H1 (cell line): ENCODE measurements at regions not wholly inside any gene's neighbourhood (a gene's known extent, or its start where the extent isn't known, plus 50 kb on each side); places are given as distances from the start of the nearest gene placed in this dataset.
A peak's percentile ranks its signal among the peaks of the same experiment; 100 is the strongest.

Experiments
- CTCF ChIA-PET: fragments of 300-600 bp; sonication (Branson Sonifier 250); formaldehyde crosslinking; loops from one replicate; lab custom pipeline; 2021; ENCODE audit not compliant: partially characterized antibody; lab: Charles Lee
- POLR2A ChIA-PET: fragments of 300-600 bp; sonication (Branson Sonifier 250); formaldehyde crosslinking; loops from one replicate; lab custom pipeline; 2021; ENCODE audit warnings: inconsistent platforms; ENCODE audit not compliant: partially characterized antibody; lab: Charles Lee
- DNase-seq, 2 experiments: peaks; one replicate each; pipeline versions ENCODE4 v3.0.0 to v3.0.0-alpha.2; 2010 to 2022; ENCODE audit warnings: low spot score in 2 of 2, low read depth in 1 of 2, mixed read lengths in 1 of 2
- FAIRE-seq: peaks from 2 replicates; lab custom pipeline; 2011; peaks lifted over from hg19 to GRCh38; lab: Jason Lieb, UNC
- H2AFZ ChIP-seq: 2 replicates; pipeline ENCODE4 v1.8.1; 2012; ENCODE audit warnings: low read length, inconsistent platforms
- H2AK5ac ChIP-seq: 2 replicates; pipeline ENCODE4 v1.6.1; 2013; ENCODE audit warnings: low read depth, low read length
- H2BK120ac ChIP-seq: replicated peaks from 2 replicates; pipeline ENCODE3; 2013; ENCODE audit warnings: low read depth, low read length, inconsistent platforms
- H2BK12ac ChIP-seq: 2 replicates; pipeline ENCODE4 v1.6.1; 2013; ENCODE audit warnings: low read depth, low read length
- H2BK15ac ChIP-seq: 2 replicates; pipeline ENCODE4 v1.6.1; 2013; ENCODE audit warnings: low read length
- H2BK20ac ChIP-seq: 2 replicates; pipeline ENCODE4 v1.6.1; 2013; ENCODE audit warnings: low read length
- H2BK5ac ChIP-seq: 2 replicates; pipeline ENCODE4 v1.6.1; 2013; ENCODE audit warnings: low read depth, low read length
- H3K14ac ChIP-seq: 2 replicates; pipeline ENCODE4 v1.6.1; 2013; ENCODE audit warnings: inconsistent platforms; ENCODE audit not compliant: insufficient read length
- H3K18ac ChIP-seq: 2 replicates; pipeline ENCODE4 v1.6.1; 2013; ENCODE audit warnings: low read length; ENCODE audit errors: extremely low read depth
- H3K23ac ChIP-seq: 2 replicates; pipeline ENCODE4 v1.6.1; 2013; ENCODE audit warnings: inconsistent platforms; ENCODE audit not compliant: insufficient read length
- H3K23me2 ChIP-seq: 2 replicates; pipeline ENCODE4 v1.6.1; 2013; ENCODE audit warnings: low read depth, low read length
- H3K27ac ChIP-seq: 2 replicates; pipeline ENCODE4 v1.6.1; 2011; ENCODE audit warnings: low read depth, low read length, inconsistent platforms
- H3K27me3 ChIP-seq, 4 experiments: replicated peaks in 1 of 4; 1 replicate in 1 of 4; 2 replicates in 3 of 4; pipeline versions ENCODE4 v1.6.1 to v1.8.1; 2011 to 2013; ENCODE audit warnings: low read length in 3 of 4, mild to moderate bottlenecking in 3 of 4, inconsistent platforms in 2 of 4, mixed read lengths in 2 of 4, moderate library complexity in 1 of 4; ENCODE audit not compliant: control insufficient read depth in 3 of 4, insufficient read depth in 3 of 4; ENCODE audit errors: extremely low read depth in 1 of 4
- H3K36me3 ChIP-seq, 4 experiments: 2 replicates each; pipeline versions ENCODE4 v1.6.1 to v1.8.1; 2011 to 2013; ENCODE audit warnings: mild to moderate bottlenecking in 4 of 4, low read length in 3 of 4, moderate library complexity in 2 of 4, control low read depth in 1 of 4, inconsistent platforms in 1 of 4; ENCODE audit not compliant: insufficient read depth in 4 of 4, control insufficient read depth in 2 of 4
- H3K4ac ChIP-seq: replicated peaks from 2 replicates; pipeline ENCODE3; 2013; ENCODE audit warnings: low read length, low read depth, mixed read lengths, inconsistent platforms; ENCODE audit not compliant: insufficient read length
- H3K4me1 ChIP-seq, 4 experiments: replicated peaks in 1 of 4; 1 replicate in 1 of 4; 2 replicates in 3 of 4; pipeline versions ENCODE4 v1.6.1 to v1.8.1; 2011 to 2013; ENCODE audit warnings: low read length in 3 of 4, inconsistent platforms in 2 of 4, mixed read lengths in 1 of 4; ENCODE audit not compliant: insufficient read depth in 4 of 4, control insufficient read depth in 3 of 4
- H3K4me2 ChIP-seq, 2 experiments: 2 replicates each; pipeline versions ENCODE4 v1.6.1 to v1.8.1; 2011 to 2013; ENCODE audit warnings: low read depth in 2 of 2, low read length in 2 of 2, control low read depth in 1 of 2, inconsistent platforms in 1 of 2, mild to moderate bottlenecking in 1 of 2; ENCODE audit not compliant: insufficient read depth in 1 of 2
- H3K4me3 ChIP-seq, 4 experiments: fragments of 200-600, 300-600 bp in 1 of 4; sonication (generic), shearing (Covaris generic), sonication (Bioruptor Twin) in 1 of 4; 2 replicates each; pipeline versions ENCODE4 v1.5.1 to v1.8.1; 2011 to 2016; ENCODE audit warnings: low read length in 4 of 4, low read depth in 3 of 4, control low read depth in 2 of 4, inconsistent platforms in 2 of 4, mild to moderate bottlenecking in 2 of 4, mixed read lengths in 1 of 4, moderate library complexity in 1 of 4; ENCODE audit not compliant: insufficient read depth in 2 of 4; ENCODE audit errors: extremely low read depth in 1 of 4
- H3K56ac ChIP-seq: replicated peaks from 2 replicates; pipeline ENCODE3; 2013; ENCODE audit warnings: low read depth, mild to moderate bottlenecking, mixed read lengths, low read length, inconsistent platforms; ENCODE audit not compliant: insufficient read length
- H3K79me1 ChIP-seq: 2 replicates; pipeline ENCODE4 v1.6.1; 2013; ENCODE audit warnings: low read depth, low read length, control low read depth
- H3K79me2 ChIP-seq, 2 experiments: 2 replicates each; pipeline versions ENCODE4 v1.6.1 to v1.8.1; 2012 to 2013; ENCODE audit warnings: low read length in 2 of 2, mild to moderate bottlenecking in 2 of 2, inconsistent platforms in 1 of 2; ENCODE audit not compliant: insufficient read depth in 2 of 2, control insufficient read depth in 1 of 2
- H3K9ac ChIP-seq, 4 experiments: replicated peaks in 1 of 4; 1 replicate in 1 of 4; 2 replicates in 3 of 4; pipeline versions ENCODE4 v1.6.1 to v1.8.1; 2011 to 2013; ENCODE audit warnings: low read depth in 3 of 4, low read length in 3 of 4, control low read depth in 2 of 4, mild to moderate bottlenecking in 2 of 4, moderate library complexity in 2 of 4, inconsistent platforms in 1 of 4; ENCODE audit errors: extremely low read depth in 1 of 4
- H3K9me3 ChIP-seq, 2 experiments: 2 replicates each; pipeline versions ENCODE4 v1.6.1 to v1.8.1; 2012 to 2013; ENCODE audit warnings: mild to moderate bottlenecking in 2 of 2, moderate library complexity in 2 of 2, control low read depth in 1 of 2, inconsistent platforms in 1 of 2, low read depth in 1 of 2, low read length in 1 of 2, mixed read lengths in 1 of 2; ENCODE audit not compliant: insufficient read depth in 2 of 2
- H4K20me1 ChIP-seq, 2 experiments: replicated peaks in 1 of 2; 2 replicates each; pipeline versions ENCODE3 to v1.8.1; 2011 to 2013; ENCODE audit warnings: inconsistent platforms in 2 of 2, low read length in 2 of 2, mild to moderate bottlenecking in 1 of 2; ENCODE audit not compliant: insufficient read depth in 2 of 2, control insufficient read depth in 1 of 2
- H4K5ac ChIP-seq: 2 replicates; pipeline ENCODE4 v1.6.1; 2013; ENCODE audit warnings: low read length, low read depth, mixed read lengths, inconsistent platforms; ENCODE audit not compliant: insufficient read length
- H4K8ac ChIP-seq: 2 replicates; pipeline ENCODE4 v1.8.0; 2013; ENCODE audit warnings: mild to moderate bottlenecking, moderate library complexity, low read length, inconsistent platforms; ENCODE audit not compliant: insufficient read depth; ENCODE audit errors: extremely low read depth
- H4K91ac ChIP-seq: replicated peaks from 2 replicates; pipeline ENCODE3; 2013; ENCODE audit warnings: low read length, mixed read lengths, inconsistent platforms; ENCODE audit not compliant: insufficient read length
- ASH2L ChIP-seq: fragments of 200-600, 300-600 bp; sonication (generic); IDR thresholded peaks from one replicate; pipeline ENCODE4 v1.7.1; 2017; ENCODE audit warnings: low read length
- ATF2 ChIP-seq: IDR thresholded peaks from 2 replicates; pipeline ENCODE4 v1.6.1; 2012; ENCODE audit warnings: low read length, inconsistent platforms
- BACH1 ChIP-seq: IDR thresholded peaks from 2 replicates; pipeline ENCODE4 v1.6.1; 2012; ENCODE audit warnings: low read length, improper control_type of control experiment
- EGR1 ChIP-seq: IDR thresholded peaks from 2 replicates; pipeline ENCODE4 v1.6.1; 2011; ENCODE audit warnings: low read depth, low read length, borderline replicate concordance
- JUND ChIP-seq: IDR thresholded peaks from 2 replicates; pipeline ENCODE4 v1.6.1; 2011; ENCODE audit warnings: mild to moderate bottlenecking, improper control_type of control experiment, low read length
- RFX5 ChIP-seq: IDR thresholded peaks from 2 replicates; pipeline ENCODE4 v1.6.1; 2011; ENCODE audit warnings: low read depth, low read length, improper control_type of control experiment, borderline replicate concordance
- SAP30 ChIP-seq: fragments of 300-600 bp; sonication (generic); IDR thresholded peaks from 2 replicates; pipeline ENCODE4 v1.7.1; 2012; ENCODE audit warnings: low read length, moderate library complexity, mild to moderate bottlenecking, inconsistent platforms; ENCODE audit not compliant: insufficient read depth, insufficient replicate concordance
- SIN3A ChIP-seq, 2 experiments: IDR thresholded peaks in 1 of 2; conservative IDR thresholded peaks in 1 of 2; 2 replicates each; pipeline ENCODE4 v1.6.1; 2011 to 2012; ENCODE audit warnings: low read length in 2 of 2, improper control_type of control experiment in 1 of 2, low read depth in 1 of 2, mild to moderate bottlenecking in 1 of 2
- SIX5 ChIP-seq: IDR thresholded peaks from 2 replicates; pipeline ENCODE4 v1.6.1; 2011; ENCODE audit warnings: mild to moderate bottlenecking, low read depth, low read length
- SUZ12 ChIP-seq: fragments of 200-600 bp; sonication (generic); IDR thresholded peaks from 2 replicates; pipeline ENCODE4 v1.6.1; 2012; ENCODE audit warnings: mild to moderate bottlenecking, inconsistent platforms, low read length, moderate library complexity, mixed read lengths
- TAF1 ChIP-seq: IDR thresholded peaks from 2 replicates; pipeline ENCODE4 v1.6.1; 2011; ENCODE audit warnings: mild to moderate bottlenecking, low read depth, low read length
- ZNF274 ChIP-seq: IDR thresholded peaks from 2 replicates; pipeline ENCODE4 v1.7.0; 2012; ENCODE audit warnings: low read length, borderline replicate concordance; ENCODE audit errors: extremely low read depth
- WGBS, 2 experiments: shearing (Covaris generic) in 1 of 2; methylation state at CpG; one replicate each; pipeline versions ENCODE4 v1.1.6 to v1.1.7; 2013 to 2015; ENCODE audit warnings: low lambda C conversion rate in 2 of 2, mixed read lengths in 2 of 2, inconsistent platforms in 1 of 2, low coverage in 1 of 2, missing lambda C conversion rate in 1 of 2; ENCODE audit not compliant: insufficient replicate concordance in 2 of 2, insufficient coverage in 1 of 2, insufficient read length in 1 of 2; ENCODE audit errors: extremely low coverage in 1 of 2, missing lambda C conversion rate in 1 of 2; 5-methylcytosine and 5-hydroxymethylcytosine counted together

GRCh38 chr6:14286144-14286543 lies 168.6 kb downstream of the CD83 start:
- Histone ChIP-seq H2BK15ac (no peak overlapping the region), H2AK5ac (no peak overlapping the region), H3K27ac (no peak overlapping the region), H3K27me3 (no peaks in the 10 kb centered on the region; a peak in 1 of 7 replicates), H4K20me1 (no peaks in the 10 kb centered on the region), H3K56ac (no peak overlapping the region), H2BK5ac (no peak overlapping the region; the same call in 1 of the 2 replicates), H3K9ac (no peak overlapping the region), H3K9me3 (no peaks in the 10 kb centered on the region), H4K91ac (no peak overlapping the region), H3K79me2 (no peaks in the 10 kb centered on the region), H4K8ac (no peak overlapping the region), H3K23me2 (peaks cover 2% of the 10 kb centered on the region; the same call in 1 of the 2 replicates), H4K5ac (no peak overlapping the region), H3K14ac (no peak overlapping the region), H3K79me1 (no peaks in the 10 kb centered on the region), H3K4me1 (peaks cover 3 to 10% (median 7%) of the 10 kb centered on the region in 4 experiments; a peak in 6 of 7 replicates), H3K23ac (no peak overlapping the region), H2BK120ac (no peak overlapping the region), H3K4ac (no peak overlapping the region), H3K4me3 (no peak overlapping the region), H2AFZ (no peak overlapping the region), H3K4me2 (no peak overlapping the region), H2BK20ac (no peak overlapping the region), H3K36me3 (peaks cover 0 to 18% (median 0%) of the 10 kb centered on the region in 4 experiments; a peak in 1 of 8 replicates), H2BK12ac (no peak overlapping the region), H3K18ac (no peak overlapping the region)
- ChIA-PET CTCF (interaction anchor here (1.3 to 1.4 kb wide), 3 partner anchors 11 to 31 kb away, joined by 3 to 4 read pairs (median 3); no protein-coding TSS in a partner anchor), POLR2A (interaction anchor here (0.6 kb wide), 1 partner anchor 80 kb away, joined by 3 read pairs; no protein-coding TSS in a partner anchor)
- DNase-seq: peak in 1 of 2 experiments; percentile 42
- 50% methylated on average over 5 of the region's 5 CpGs; no CpG with 5 or more reads in 1 of the 2 experiments for WGBS, 2 experiments
- no peak for FAIRE-seq
- no peak for TF ChIP-seq TAF1
- no peak for TF ChIP-seq SIX5
- no peak for TF ChIP-seq ATF2
- no peak for TF ChIP-seq ASH2L
- no peak for TF ChIP-seq RFX5
- TF ChIP-seq JUND: no peak
- TF ChIP-seq BACH1: no peak
- no peak for TF ChIP-seq SIN3A (conservative IDR thresholded peaks at IDR 0.05 in 1 of 2, IDR thresholded peaks at IDR 0.05 in 1 of 2; ENCODE audit: low read depth in 1 of 2, low read length in 2 of 2)
- TF ChIP-seq SUZ12: no peak
- no peak for TF ChIP-seq EGR1
- TF ChIP-seq SAP30: no peak
- no peak for TF ChIP-seq ZNF274
